Thyroid gland (tissue), 4 donors: ENCODE measurements at regions not wholly inside any gene's neighbourhood (a gene's known extent, or its start where the extent isn't known, plus 50 kb on each side); places are given as distances from the start of the nearest gene placed in this dataset.
"Not testable (repeated sequence)": the region's sequence is repeated elsewhere in the genome, so short reads cannot be mapped to it uniquely, and the experiment has no call there.

ENCODE experiments used
- POLR2A ChIP-seq, 2 donors: fragments of 450-650 bp; IDR thresholded peaks; one replicate each; pipeline ENCODE4 v1.6.1; 2017; ENCODE audit warnings: antibody characterized with exemption in 2 of 2, mild to moderate bottlenecking in 2 of 2, moderate library complexity in 1 of 2
- TF ChIP-seq, protein P1 (sequence below), 6 experiments: fragments of 200-600 bp in 3 of 6; fragments of 450-650 bp in 3 of 6; sonication (generic) in 3 of 6; IDR thresholded peaks; one replicate each; pipeline ENCODE4 v1.5.1; 2016 to 2019; ENCODE audit warnings: antibody characterized with exemption in 6 of 6, mild to moderate bottlenecking in 2 of 6, inconsistent platforms in 1 of 6, moderate library complexity in 1 of 6

- TF ChIP-seq POLR2A (IDR thresholded peaks at IDR 0.05) = not testable (repeated sequence)
- TF ChIP-seq, protein P1, sequence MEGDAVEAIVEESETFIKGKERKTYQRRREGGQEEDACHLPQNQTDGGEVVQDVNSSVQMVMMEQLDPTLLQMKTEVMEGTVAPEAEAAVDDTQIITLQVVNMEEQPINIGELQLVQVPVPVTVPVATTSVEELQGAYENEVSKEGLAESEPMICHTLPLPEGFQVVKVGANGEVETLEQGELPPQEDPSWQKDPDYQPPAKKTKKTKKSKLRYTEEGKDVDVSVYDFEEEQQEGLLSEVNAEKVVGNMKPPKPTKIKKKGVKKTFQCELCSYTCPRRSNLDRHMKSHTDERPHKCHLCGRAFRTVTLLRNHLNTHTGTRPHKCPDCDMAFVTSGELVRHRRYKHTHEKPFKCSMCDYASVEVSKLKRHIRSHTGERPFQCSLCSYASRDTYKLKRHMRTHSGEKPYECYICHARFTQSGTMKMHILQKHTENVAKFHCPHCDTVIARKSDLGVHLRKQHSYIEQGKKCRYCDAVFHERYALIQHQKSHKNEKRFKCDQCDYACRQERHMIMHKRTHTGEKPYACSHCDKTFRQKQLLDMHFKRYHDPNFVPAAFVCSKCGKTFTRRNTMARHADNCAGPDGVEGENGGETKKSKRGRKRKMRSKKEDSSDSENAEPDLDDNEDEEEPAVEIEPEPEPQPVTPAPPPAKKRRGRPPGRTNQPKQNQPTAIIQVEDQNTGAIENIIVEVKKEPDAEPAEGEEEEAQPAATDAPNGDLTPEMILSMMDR (IDR thresholded peaks at IDR 0.05) = not testable (repeated sequence)
Measured at GRCh38 chr5:56724857-56725256, 90.5 kb upstream of the MAP3K1 start.
